ENCODE measurements at regions not wholly inside any gene's neighbourhood (a gene's known extent, or its start where the extent isn't known, plus 50 kb on each side); places are given as distances from the start of the nearest gene placed in this dataset.

GRCh38 chr16:85391175-85391707, 221.9 kb upstream of the GSE1 start:
- no peaks in the 10 kb centered on the region for H3K9me3 Mint-ChIP-seq
- H3K36me3 Mint-ChIP-seq (ENCODE audit: low read depth) = no peaks in the 10 kb centered on the region
- H3K4me1 Mint-ChIP-seq (ENCODE audit: low read depth) = no peaks in the 10 kb centered on the region
- no peak overlapping the region for H3K4me3 Mint-ChIP-seq
- H3K27ac Mint-ChIP-seq = no peak overlapping the region
- H3K27me3 Mint-ChIP-seq (ENCODE audit: low read depth) = no peaks in the 10 kb centered on the region

- no peaks in the 10 kb centered on the region for H3K36me3 Mint-ChIP-seq (ENCODE audit: low read depth)
- H3K27ac Mint-ChIP-seq = no peak overlapping the region
- H3K9me3 Mint-ChIP-seq = no peaks in the 10 kb centered on the region
- no peak overlapping the region for H3K4me3 Mint-ChIP-seq
- H3K4me1 Mint-ChIP-seq (ENCODE audit: low read depth) = no peaks in the 10 kb centered on the region
- no peaks in the 10 kb centered on the region for H3K27me3 Mint-ChIP-seq (ENCODE audit: low read depth)
These were observed 221.1 kb upstream of the GSE1 start for GRCh38 chr16:85391769-85392583.

- Mint-ChIP-seq H3K27me3 (ENCODE audit: low read depth) (no peaks in the 10 kb centered on the region), H3K4me1 (ENCODE audit: low read depth) (no peaks in the 10 kb centered on the region), H3K27ac (no peak overlapping the region)
These were observed 220.1 kb upstream of the GSE1 start for GRCh38 chr16:85392756-85393673.

DNA sequence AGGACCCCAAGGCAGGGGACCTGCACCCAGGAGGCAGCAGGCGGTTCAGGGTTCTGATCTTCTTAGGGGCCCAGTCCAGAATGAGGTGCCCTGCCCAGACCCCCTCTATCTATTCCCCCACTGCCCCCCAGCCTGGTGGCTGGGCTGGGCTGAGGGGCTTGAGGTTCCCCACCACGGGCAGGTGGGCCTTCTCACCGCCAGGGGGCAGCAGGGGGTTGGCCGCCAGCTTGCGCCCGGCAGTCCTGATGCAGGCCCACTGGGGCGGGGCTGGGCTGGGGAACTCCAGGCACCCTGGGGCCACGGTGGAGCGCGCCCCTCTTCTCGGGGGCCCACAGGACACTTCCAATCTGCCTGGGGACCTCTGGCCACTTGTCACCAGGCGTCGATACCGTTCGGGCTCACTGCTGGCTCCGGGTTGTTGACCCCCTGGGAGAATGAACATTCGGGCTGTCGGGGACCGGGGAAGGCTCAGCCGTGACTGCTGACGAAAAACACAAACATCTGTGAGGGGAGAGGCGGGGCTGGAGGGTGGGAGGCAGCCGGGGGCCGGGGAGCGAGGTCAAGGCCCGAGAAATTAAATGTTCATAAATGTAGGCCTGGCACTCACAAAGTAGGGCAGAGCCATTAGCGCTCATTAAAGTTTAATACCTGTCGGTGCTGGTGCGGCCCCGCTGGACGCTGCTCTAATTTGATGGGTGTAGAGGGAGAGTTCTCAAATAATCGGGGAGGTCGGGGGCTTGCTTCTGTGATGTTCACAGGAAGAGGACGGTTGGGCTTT, 219.3 kb upstream of the GSE1 start:
- Mint-ChIP-seq H3K4me1 (ENCODE audit: low read depth) (no peaks in the 10 kb centered on the region), H3K27ac (no peak overlapping the region), H3K36me3 (ENCODE audit: low read depth) (no peaks in the 10 kb centered on the region), H3K27me3 (ENCODE audit: low read depth) (no peaks in the 10 kb centered on the region), H3K9me3 (no peaks in the 10 kb centered on the region), H3K4me3 (no peak overlapping the region)

More at GRCh38 chr16:85392756-85393673, 220.1 kb upstream of the GSE1 start:
- Mint-ChIP-seq H3K36me3 (ENCODE audit: low read depth) (no peaks in the 10 kb centered on the region), H3K9me3 (no peaks in the 10 kb centered on the region), H3K4me3 (no peak overlapping the region)

DNA sequence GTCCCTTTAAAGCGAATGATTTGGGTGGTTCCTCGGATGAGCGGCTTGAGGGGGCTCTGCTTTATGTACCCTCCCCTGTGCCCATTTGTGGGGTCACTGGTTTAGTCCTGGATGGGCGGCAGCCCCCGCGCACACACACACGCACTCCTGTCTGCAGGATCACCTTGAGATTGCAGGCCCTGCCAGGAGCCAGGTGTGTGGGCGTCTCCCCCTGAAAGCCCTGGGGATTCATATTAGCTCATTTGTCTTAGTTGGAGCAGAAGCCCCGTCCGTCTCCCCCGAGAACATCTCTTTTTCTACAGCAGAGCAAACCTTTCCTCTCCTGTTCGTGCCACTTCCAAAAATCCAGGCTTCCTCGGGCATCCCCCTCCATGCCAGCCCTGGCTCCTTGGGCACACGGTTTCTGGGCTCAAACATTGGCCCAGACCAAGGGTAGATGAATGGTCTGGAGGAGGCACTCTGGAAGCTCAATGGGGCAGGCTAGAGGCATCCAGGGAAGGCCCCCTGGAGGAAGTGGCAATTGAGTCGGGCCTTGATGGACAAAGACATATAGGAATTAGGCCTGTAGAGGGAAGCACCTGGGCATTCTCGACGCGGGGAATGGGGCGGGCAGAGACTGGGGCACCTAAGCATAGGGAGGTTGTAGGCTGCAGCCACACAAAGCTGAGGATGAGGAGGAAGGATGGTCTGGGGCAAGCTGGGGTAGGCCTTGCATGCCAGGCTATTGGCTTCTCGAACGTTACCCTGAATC, 218.5 kb upstream of the GSE1 start:
- Mint-ChIP-seq H3K27ac (no peak overlapping the region), H3K36me3 (ENCODE audit: low read depth) (no peaks in the 10 kb centered on the region), H3K4me1 (ENCODE audit: low read depth) (no peaks in the 10 kb centered on the region), H3K4me3 (no peak overlapping the region), H3K27me3 (ENCODE audit: low read depth) (no peaks in the 10 kb centered on the region), H3K9me3 (no peaks in the 10 kb centered on the region)

GRCh38 chr16:85395207-85395912, 217.8 kb upstream of the GSE1 start:
- no peaks in the 10 kb centered on the region for H3K27me3 Mint-ChIP-seq (ENCODE audit: low read depth)
- no peak overlapping the region for H3K4me3 Mint-ChIP-seq
- H3K9me3 Mint-ChIP-seq = no peaks in the 10 kb centered on the region
- H3K36me3 Mint-ChIP-seq (ENCODE audit: low read depth) = no peaks in the 10 kb centered on the region
- H3K27ac Mint-ChIP-seq = no peak overlapping the region
- H3K4me1 Mint-ChIP-seq (ENCODE audit: low read depth) = no peaks in the 10 kb centered on the region

DNA sequence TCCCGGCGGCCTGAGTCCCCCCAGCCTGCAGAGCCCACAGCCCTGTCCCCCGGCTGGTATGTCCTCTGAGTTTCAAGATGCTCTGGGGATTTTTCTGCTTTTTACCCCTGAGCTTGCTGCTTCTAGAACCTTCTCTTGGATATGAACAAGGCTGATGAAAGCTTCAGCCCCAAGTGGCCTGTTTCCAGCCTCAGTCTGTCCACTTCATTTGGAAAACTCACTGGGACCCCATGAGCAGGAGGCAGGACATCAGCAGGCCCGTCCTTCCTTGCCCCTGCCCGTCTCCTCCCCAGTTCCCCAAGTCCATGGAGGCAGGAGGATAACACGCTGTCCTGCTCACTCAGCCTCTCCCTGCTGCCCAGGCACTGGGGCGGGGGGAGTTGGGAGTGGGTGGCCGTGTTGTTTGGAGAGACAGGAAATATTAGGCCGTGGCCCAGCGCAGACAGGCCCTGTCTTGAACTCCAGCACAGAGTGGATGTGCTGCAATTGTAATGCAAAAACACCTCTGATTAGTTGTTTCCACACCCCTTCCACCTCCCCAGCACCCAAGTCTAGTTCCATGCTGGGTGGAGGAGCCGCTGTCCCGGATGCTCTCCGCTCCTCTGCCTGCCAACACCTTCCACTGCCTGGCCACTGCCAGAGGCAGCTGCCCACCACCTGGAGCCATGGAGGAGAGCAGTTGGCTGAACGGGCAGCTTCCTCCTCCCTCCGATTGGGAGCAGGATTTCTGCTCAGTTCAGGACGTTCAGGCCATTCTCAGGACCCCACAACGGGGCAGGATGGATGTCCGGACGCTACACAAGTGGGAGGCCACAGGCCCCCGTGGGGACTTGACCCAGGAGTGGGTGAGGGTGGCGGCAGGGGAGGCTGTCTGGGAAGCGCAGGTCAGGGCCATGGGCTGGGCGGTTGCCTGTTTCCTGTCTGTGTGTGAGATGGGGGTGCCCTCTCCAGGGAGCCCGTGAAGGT, 216.9 kb upstream of the GSE1 start:
- Mint-ChIP-seq H3K4me1 (ENCODE audit: low read depth) (no peaks in the 10 kb centered on the region), H3K9me3 (no peaks in the 10 kb centered on the region), H3K4me3 (no peak overlapping the region), H3K27me3 (ENCODE audit: low read depth) (no peaks in the 10 kb centered on the region), H3K36me3 (ENCODE audit: low read depth) (no peaks in the 10 kb centered on the region), H3K27ac (no peak overlapping the region)

DNA sequence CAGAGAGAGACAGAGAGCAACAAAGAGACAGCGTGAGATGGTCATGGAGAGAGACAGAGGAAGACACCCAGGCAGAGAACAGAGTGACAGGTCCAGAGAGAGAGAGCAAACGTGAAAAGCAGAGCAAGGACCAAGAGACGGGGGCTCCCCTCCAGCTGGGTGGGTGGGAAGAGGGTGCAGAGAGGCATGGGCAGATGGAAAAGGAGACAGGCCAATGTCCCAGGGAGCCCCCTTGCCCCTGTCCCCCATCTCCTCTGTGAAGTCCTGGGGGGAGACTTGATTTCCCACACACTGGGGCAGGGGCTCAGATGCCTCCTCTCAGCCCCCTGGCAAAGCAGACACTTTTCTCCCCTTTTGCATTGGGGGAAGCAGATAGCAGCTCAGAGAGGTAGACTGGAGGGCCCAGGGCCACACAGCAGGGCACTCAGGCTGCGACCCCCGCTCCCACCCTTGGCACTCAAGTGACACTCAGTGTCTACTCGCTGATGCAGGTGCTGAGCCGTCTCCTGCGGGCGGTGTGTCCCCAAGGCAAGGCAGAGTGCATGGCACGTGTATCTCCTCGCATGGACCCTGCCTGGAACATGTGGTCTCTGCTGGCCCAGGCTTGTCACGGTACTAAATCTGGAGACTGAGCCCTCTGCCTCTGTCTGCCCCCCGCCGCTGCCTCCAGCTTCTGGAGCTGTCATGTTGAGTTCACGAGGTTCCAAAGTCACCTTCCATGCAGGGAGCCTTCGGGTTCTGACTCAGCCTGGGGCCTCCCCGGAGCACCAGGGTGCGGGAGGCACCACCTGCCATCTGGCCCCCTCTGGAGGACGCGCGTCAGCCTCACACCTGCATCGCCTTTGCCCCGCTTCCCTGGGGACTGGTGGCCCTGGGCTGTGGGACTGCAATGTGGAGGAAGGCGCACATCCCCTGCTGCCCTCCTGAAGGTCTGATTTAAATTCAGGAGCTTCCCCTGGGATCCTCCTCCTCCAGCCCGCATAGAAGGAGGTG, 215.9 kb upstream of the GSE1 start:
- no peaks in the 10 kb centered on the region for H3K9me3 Mint-ChIP-seq
- H3K27ac Mint-ChIP-seq = no peak overlapping the region
- H3K4me3 Mint-ChIP-seq = no peak overlapping the region
- no peaks in the 10 kb centered on the region for H3K27me3 Mint-ChIP-seq (ENCODE audit: low read depth)
- H3K36me3 Mint-ChIP-seq (ENCODE audit: low read depth) = no peaks in the 10 kb centered on the region
- no peaks in the 10 kb centered on the region for H3K4me1 Mint-ChIP-seq (ENCODE audit: low read depth)

- H3K27ac Mint-ChIP-seq = no peak overlapping the region
- no peaks in the 10 kb centered on the region for H3K4me1 Mint-ChIP-seq (ENCODE audit: low read depth)
- H3K9me3 Mint-ChIP-seq = no peaks in the 10 kb centered on the region
- no peaks in the 10 kb centered on the region for H3K27me3 Mint-ChIP-seq (ENCODE audit: low read depth)
- H3K4me3 Mint-ChIP-seq = no peak overlapping the region
- no peaks in the 10 kb centered on the region for H3K36me3 Mint-ChIP-seq (ENCODE audit: low read depth)
These were observed 215.1 kb upstream of the GSE1 start for GRCh38 chr16:85398050-85398451.

DNA sequence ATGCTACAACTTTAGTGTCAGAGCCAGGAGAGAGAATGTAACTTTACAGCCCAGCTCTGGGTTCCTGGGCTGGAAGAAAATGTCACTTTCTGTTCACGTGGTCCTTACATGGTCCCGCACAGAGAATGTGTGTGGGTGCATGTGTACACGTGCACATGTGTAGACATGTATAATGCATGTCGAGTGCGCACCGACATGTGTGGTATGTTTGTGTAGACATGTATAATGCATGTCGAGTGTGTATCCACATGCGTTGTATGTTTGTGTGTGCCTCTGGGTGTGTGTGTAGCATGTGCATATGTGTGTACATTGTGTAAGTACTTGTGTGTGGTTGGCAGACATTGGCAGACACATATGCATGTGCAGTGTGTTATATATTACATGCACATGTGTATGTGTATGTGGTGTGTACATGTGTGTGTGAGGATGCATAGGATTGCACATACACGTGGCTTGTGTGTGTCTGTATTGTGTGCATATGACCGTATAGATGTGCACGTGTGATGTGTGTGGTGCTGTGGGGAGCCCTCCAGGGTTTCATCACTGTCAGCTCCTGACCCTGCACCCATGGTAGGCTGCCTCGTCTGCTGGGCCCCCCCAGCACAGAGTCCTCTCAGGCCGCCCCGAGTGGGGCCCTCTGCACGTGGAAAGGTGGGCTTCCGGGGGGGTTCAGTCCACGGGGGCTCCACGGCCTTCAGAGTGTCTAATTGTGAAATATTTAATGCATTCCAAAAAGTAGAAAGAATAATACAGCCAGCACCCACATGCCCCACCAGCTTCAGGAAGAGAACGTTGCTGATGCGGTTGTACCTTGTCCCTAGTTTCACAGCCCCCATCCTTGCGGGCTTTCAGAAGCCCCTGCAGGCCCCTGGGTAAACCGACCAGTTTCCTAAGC, 214.2 kb upstream of the GSE1 start:
- Mint-ChIP-seq H3K4me1 (ENCODE audit: low read depth) (no peaks in the 10 kb centered on the region), H3K9me3 (no peaks in the 10 kb centered on the region), H3K27me3 (ENCODE audit: low read depth) (no peaks in the 10 kb centered on the region), H3K27ac (no peak overlapping the region), H3K36me3 (ENCODE audit: low read depth) (no peaks in the 10 kb centered on the region), H3K4me3 (no peak overlapping the region)

Measured in T-helper 1 cell treated with Interleukin-12 subunit alpha and Interleukin-12 subunit beta and Interleukin-4 antibody, amounts not matched to agents 30 μg/mL and 1 μg/mL, for 36 hours (primary cell).